GM12878 (cell line): ENCODE measurements at regions not wholly inside any gene's neighbourhood (a gene's known extent, or its start where the extent isn't known, plus 50 kb on each side); places are given as distances from the start of the nearest gene placed in this dataset.

Source experiments
- ATAC-seq: fragments of 200-7000 bp; cut with Tn5 transposase; 3 replicates; pipeline ENCODE4 v1.9.1; 2020; ENCODE audit warnings: mild to moderate bottlenecking, moderate library complexity
- BruUV-seq: library from RNA; stranded (reverse); fragments of 400-500 nt; replicated peaks from 2 replicates; lab custom pipeline; 2021; lab: Mats Ljungman, UMichigan
- CTCF ChIA-PET: fragments of 300-600 bp; sonication (Branson Sonifier 250); formaldehyde crosslinking; extraction: SDS; loops from one replicate; lab custom pipeline; 2021; ENCODE audit warnings: inconsistent platforms; lab: Yijun Ruan, JAX
- POLR2A ChIA-PET: fragments of 350-600 bp; formaldehyde crosslinking; extraction: SDS; loops from one replicate; lab custom pipeline; 2021; ENCODE audit warnings: inconsistent platforms; lab: Charles Lee
- RAD21 ChIA-PET: fragments of 300-600 bp; sonication (Branson Sonifier 250); formaldehyde crosslinking; loops from one replicate; lab custom pipeline; 2023; ENCODE audit warnings: antibody characterized with exemption; ENCODE audit not compliant: unreplicated experiment; lab: Charles Lee
- SMC1A ChIA-PET: fragments of 300-600 bp; sonication (Branson Sonifier 250); formaldehyde crosslinking; loops from one replicate; lab custom pipeline; 2023; ENCODE audit not compliant: unreplicated experiment, uncharacterized antibody; lab: Charles Lee
- DNase-seq: peaks from one replicate; pipeline ENCODE4 v3.0.0-alpha.2; 2011; ENCODE audit warnings: low read depth, low spot score
- FAIRE-seq: peaks from 3 replicates; lab custom pipeline; 2011; peaks lifted over from hg19 to GRCh38; lab: Jason Lieb, UNC
- H2AFZ ChIP-seq: 2 replicates; pipeline ENCODE4 v1.6.0; 2011; ENCODE audit warnings: low read depth, low read length, control low read depth; ENCODE audit not compliant: control insufficient read depth
- H3K27ac ChIP-seq: 2 replicates; pipeline ENCODE4 v1.5.1; 2011; ENCODE audit warnings: control low read depth; ENCODE audit not compliant: control insufficient read depth, insufficient read depth
- H3K27me3 ChIP-seq, 2 experiments: replicated peaks in 1 of 2; 2 replicates each; pipeline versions ENCODE4 v1.6.0 to v1.6.1; 2011; ENCODE audit warnings: low read length in 1 of 2; ENCODE audit not compliant: control insufficient read depth in 2 of 2, insufficient read depth in 2 of 2
- H3K36me3 ChIP-seq, 2 experiments: 2 replicates each; pipeline ENCODE4 v1.5.1; 2011; ENCODE audit warnings: low read length in 1 of 2; ENCODE audit not compliant: control insufficient read depth in 2 of 2, insufficient read depth in 2 of 2
- H3K4me1 ChIP-seq: 2 replicates; pipeline ENCODE4 v1.6.1; 2011; ENCODE audit warnings: mild to moderate bottlenecking, low read length, moderate library complexity, mixed read lengths; ENCODE audit not compliant: control insufficient read depth, insufficient read depth
- H3K4me2 ChIP-seq: 2 replicates; pipeline ENCODE4 v1.6.0; 2011; ENCODE audit warnings: control low read depth; ENCODE audit not compliant: control insufficient read depth, insufficient read depth
- H3K4me3 ChIP-seq: fragments of 200-600 bp; sonication (generic); 2 replicates; pipeline ENCODE4 v1.5.1; 2016
- H3K79me2 ChIP-seq: 2 replicates; pipeline ENCODE4 v1.6.0; 2011; ENCODE audit warnings: low read length; ENCODE audit not compliant: control insufficient read depth, insufficient read depth
- H3K9ac ChIP-seq: 2 replicates; pipeline ENCODE4 v1.8.0; 2011; ENCODE audit warnings: low read length, control low read depth, mixed read lengths; ENCODE audit not compliant: control insufficient read depth, insufficient read depth
- H3K9me3 ChIP-seq: replicated peaks from 3 replicates; pipeline ENCODE4 v1.5.1; 2011; ENCODE audit warnings: mild to moderate bottlenecking, low read length; ENCODE audit not compliant: control insufficient read depth, insufficient read depth
- H4K20me1 ChIP-seq: 2 replicates; pipeline ENCODE4 v1.6.0; 2011; ENCODE audit not compliant: control insufficient read depth, insufficient read depth
- CREB1 ChIP-seq: IDR thresholded peaks from 2 replicates; pipeline ENCODE4 v1.6.1; 2012; ENCODE audit warnings: low read depth, mild to moderate bottlenecking, inconsistent platforms
- ETV6 ChIP-seq, 2 experiments: fragments of 450-650 bp in 1 of 2; IDR thresholded peaks in 1 of 2; conservative IDR thresholded peaks in 1 of 2; 2 replicates each; pipeline ENCODE4 v1.6.1; 2014; ENCODE audit warnings: antibody characterized with exemption in 1 of 2, borderline replicate concordance in 1 of 2, low read depth in 1 of 2, mild to moderate bottlenecking in 1 of 2, moderate library complexity in 1 of 2
- POU2F2 ChIP-seq: IDR thresholded peaks from 3 replicates; pipeline ENCODE4 v1.6.1; 2011; ENCODE audit warnings: low read depth, mild to moderate bottlenecking, low read length, borderline replicate concordance
- RELA ChIP-seq: fragments of 450-650 bp; IDR thresholded peaks from 2 replicates; pipeline ENCODE4 v1.8.0; 2014; ENCODE audit warnings: borderline replicate concordance; ENCODE audit not compliant: partially characterized antibody
- ZBTB4 ChIP-seq: fragments of 450-650 bp; formaldehyde crosslinking; IDR thresholded peaks from 2 replicates; pipeline ENCODE4 v1.4.0; 2022; ENCODE audit warnings: mild to moderate bottlenecking, moderate library complexity
- WGBS: methylation state at CpG from one replicate; pipeline ENCODE4 v1.1.6; 2016; ENCODE audit warnings: low lambda C conversion rate; ENCODE audit not compliant: insufficient replicate concordance, insufficient coverage; ENCODE audit errors: missing lambda C conversion rate; 5-methylcytosine and 5-hydroxymethylcytosine counted together
- in situ Hi-C: fragments of 300-500 bp; cut with MboI; formaldehyde crosslinking; loops from 9 replicates; pipeline ENCODE4 v1.14.3; 2018; ENCODE audit warnings: mixed read lengths
- intact Hi-C: fragments of 100-400 bp; cut with micrococcal nuclease; formaldehyde crosslinking; loops from one replicate; pipeline ENCODE4 v1.14.2; 2022; ENCODE audit not compliant: unreplicated experiment

DNA sequence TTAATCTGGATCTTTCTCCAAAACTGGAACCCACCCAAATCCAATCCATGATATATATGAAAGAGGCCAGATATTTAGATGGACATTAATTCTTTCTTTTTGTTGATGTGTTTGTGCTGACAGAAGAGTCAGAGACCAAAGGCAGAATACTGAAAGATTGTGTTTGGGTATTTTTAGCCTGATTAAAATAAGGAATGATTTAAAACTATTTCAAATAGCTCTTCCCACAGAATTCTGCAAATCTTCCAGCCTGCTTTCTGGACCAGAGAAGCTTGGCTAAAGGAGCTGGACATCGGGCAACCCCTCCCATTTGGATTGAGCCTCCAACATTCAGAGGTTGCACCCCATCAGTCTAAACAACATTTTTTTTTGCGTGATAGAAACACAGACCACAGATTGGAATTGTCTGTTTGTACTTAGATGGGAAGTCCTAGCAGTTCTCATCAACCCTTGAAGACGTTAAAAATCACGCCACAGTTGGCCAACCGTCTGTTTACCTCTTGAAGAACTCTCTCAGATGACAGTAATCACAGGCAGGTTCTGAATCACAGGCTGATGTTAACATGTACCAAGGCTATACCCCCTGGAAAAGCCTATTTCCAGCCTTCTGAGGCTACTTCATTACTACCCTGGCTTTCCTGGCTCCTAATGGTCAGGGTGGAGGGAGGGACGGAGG is 155.2 kb upstream of the NRP1 start:
- Histone ChIP-seq H3K9me3 (no peaks in the 10 kb centered on the region; the same call in 2 of the 3 replicates), H3K36me3 (no peaks in the 10 kb centered on the region), H3K27me3 (no peaks in the 10 kb centered on the region), H2AFZ (no peak overlapping the region), H3K4me3 (no peak overlapping the region), H3K79me2 (no peaks in the 10 kb centered on the region), H4K20me1 (no peaks in the 10 kb centered on the region), H3K4me2 (no peak overlapping the region), H3K27ac (no peak overlapping the region), H3K4me1 (no peaks in the 10 kb centered on the region), H3K9ac (no peak overlapping the region)
- peak; percentile 19; the same call in 1 of the 3 replicates for ATAC-seq
- in situ Hi-C loops (no loop called here), intact Hi-C loops (no loop called here)
- no TSS peak for BruUV-seq
- WGBS = 35% methylated on average over 6 of the region's 6 CpGs
- DNase-seq = no peak
- ChIA-PET SMC1A (no interaction called here), CTCF (interaction anchor here (0.6 to 1.4 kb wide), 2 partner anchors 103 to 162 kb away, joined by 3 read pairs; no protein-coding TSS in a partner anchor), RAD21 (no interaction called here), POLR2A (no interaction called here)
- TF ChIP-seq ETV6 (conservative IDR thresholded peaks at IDR 0.05 in 1 of 2, IDR thresholded peaks at IDR 0.05 in 1 of 2; ENCODE audit: borderline replicate concordance in 1 of 2, low read depth in 1 of 2) (no peak), CREB1 (no peak), POU2F2 (no peak), RELA (no peak), ZBTB4 (CRISPR knock-in tag) (no peak)
- FAIRE-seq = no peak
